GM12878 (cell line): ENCODE measurements at regions not wholly inside any gene's neighbourhood (a gene's known extent, or its start where the extent isn't known, plus 50 kb on each side); places are given as distances from the start of the nearest gene placed in this dataset.

Source experiments
- ATAC-seq: fragments of 200-7000 bp; cut with Tn5 transposase; 3 replicates; pipeline ENCODE4 v1.9.1; 2020; ENCODE audit warnings: mild to moderate bottlenecking, moderate library complexity
- BruUV-seq: library from RNA; stranded (reverse); fragments of 400-500 nt; replicated peaks from 2 replicates; lab custom pipeline; 2021; lab: Mats Ljungman, UMichigan
- CTCF ChIA-PET: fragments of 300-600 bp; sonication (Branson Sonifier 250); formaldehyde crosslinking; extraction: SDS; loops from one replicate; lab custom pipeline; 2021; ENCODE audit warnings: inconsistent platforms; lab: Yijun Ruan, JAX
- POLR2A ChIA-PET: fragments of 350-600 bp; formaldehyde crosslinking; extraction: SDS; loops from one replicate; lab custom pipeline; 2021; ENCODE audit warnings: inconsistent platforms; lab: Charles Lee
- RAD21 ChIA-PET: fragments of 300-600 bp; sonication (Branson Sonifier 250); formaldehyde crosslinking; loops from one replicate; lab custom pipeline; 2023; ENCODE audit warnings: antibody characterized with exemption; ENCODE audit not compliant: unreplicated experiment; lab: Charles Lee
- SMC1A ChIA-PET: fragments of 300-600 bp; sonication (Branson Sonifier 250); formaldehyde crosslinking; loops from one replicate; lab custom pipeline; 2023; ENCODE audit not compliant: unreplicated experiment, uncharacterized antibody; lab: Charles Lee
- DNase-seq: peaks from one replicate; pipeline ENCODE4 v3.0.0-alpha.2; 2011; ENCODE audit warnings: low read depth, low spot score
- FAIRE-seq: peaks from 3 replicates; lab custom pipeline; 2011; peaks lifted over from hg19 to GRCh38; lab: Jason Lieb, UNC
- H2AFZ ChIP-seq: 2 replicates; pipeline ENCODE4 v1.6.0; 2011; ENCODE audit warnings: low read depth, low read length, control low read depth; ENCODE audit not compliant: control insufficient read depth
- H3K27ac ChIP-seq: 2 replicates; pipeline ENCODE4 v1.5.1; 2011; ENCODE audit warnings: control low read depth; ENCODE audit not compliant: control insufficient read depth, insufficient read depth
- H3K27me3 ChIP-seq, 2 experiments: replicated peaks in 1 of 2; 2 replicates each; pipeline versions ENCODE4 v1.6.0 to v1.6.1; 2011; ENCODE audit warnings: low read length in 1 of 2; ENCODE audit not compliant: control insufficient read depth in 2 of 2, insufficient read depth in 2 of 2
- H3K36me3 ChIP-seq, 2 experiments: 2 replicates each; pipeline ENCODE4 v1.5.1; 2011; ENCODE audit warnings: low read length in 1 of 2; ENCODE audit not compliant: control insufficient read depth in 2 of 2, insufficient read depth in 2 of 2
- H3K4me1 ChIP-seq: 2 replicates; pipeline ENCODE4 v1.6.1; 2011; ENCODE audit warnings: mild to moderate bottlenecking, low read length, moderate library complexity, mixed read lengths; ENCODE audit not compliant: control insufficient read depth, insufficient read depth
- H3K4me2 ChIP-seq: 2 replicates; pipeline ENCODE4 v1.6.0; 2011; ENCODE audit warnings: control low read depth; ENCODE audit not compliant: control insufficient read depth, insufficient read depth
- H3K4me3 ChIP-seq: fragments of 200-600 bp; sonication (generic); 2 replicates; pipeline ENCODE4 v1.5.1; 2016
- H3K79me2 ChIP-seq: 2 replicates; pipeline ENCODE4 v1.6.0; 2011; ENCODE audit warnings: low read length; ENCODE audit not compliant: control insufficient read depth, insufficient read depth
- H3K9ac ChIP-seq: 2 replicates; pipeline ENCODE4 v1.8.0; 2011; ENCODE audit warnings: low read length, control low read depth, mixed read lengths; ENCODE audit not compliant: control insufficient read depth, insufficient read depth
- H3K9me3 ChIP-seq: replicated peaks from 3 replicates; pipeline ENCODE4 v1.5.1; 2011; ENCODE audit warnings: mild to moderate bottlenecking, low read length; ENCODE audit not compliant: control insufficient read depth, insufficient read depth
- H4K20me1 ChIP-seq: 2 replicates; pipeline ENCODE4 v1.6.0; 2011; ENCODE audit not compliant: control insufficient read depth, insufficient read depth
- E2F8 ChIP-seq: fragments of 450-650 bp; IDR thresholded peaks from 2 replicates; pipeline ENCODE4 v1.6.1; 2018; ENCODE audit warnings: mild to moderate bottlenecking, low read depth, moderate library complexity; ENCODE audit not compliant: partially characterized antibody
- FOS ChIP-seq: IDR thresholded peaks from 3 replicates; pipeline ENCODE4 v1.6.1; 2011; ENCODE audit warnings: borderline replicate concordance; ENCODE audit not compliant: insufficient read length; ENCODE audit errors: extremely low read depth
- KAT2A ChIP-seq: conservative IDR thresholded peaks from 2 replicates; pipeline ENCODE4 v1.6.1; 2011; ENCODE audit warnings: low read depth, low read length; ENCODE audit not compliant: control insufficient read depth
- LARP7 ChIP-seq: fragments of 450-650 bp; IDR thresholded peaks from 2 replicates; pipeline ENCODE4 v1.6.1; 2017; ENCODE audit warnings: mild to moderate bottlenecking
- NFYA ChIP-seq: IDR thresholded peaks from 2 replicates; pipeline ENCODE4 v1.6.1; 2011; ENCODE audit warnings: low read depth, mild to moderate bottlenecking, low read length, improper control_type of control experiment, borderline replicate concordance
- USF1 ChIP-seq: IDR thresholded peaks from 2 replicates; pipeline ENCODE4 v1.6.1; 2011; ENCODE audit warnings: borderline replicate concordance, low read depth, mild to moderate bottlenecking, moderate library complexity, mixed read lengths, low read length; ENCODE audit not compliant: insufficient read depth; ENCODE audit errors: extremely low read length
- ZBTB40 ChIP-seq: fragments of 450-650 bp; IDR thresholded peaks from 2 replicates; pipeline ENCODE4 v1.6.1; 2016; ENCODE audit warnings: mild to moderate bottlenecking, moderate library complexity, borderline replicate concordance
- ZNF687 ChIP-seq: fragments of 450-650 bp; IDR thresholded peaks from 2 replicates; pipeline ENCODE4 v1.6.1; 2017; ENCODE audit warnings: mild to moderate bottlenecking, moderate library complexity
- WGBS: methylation state at CpG from one replicate; pipeline ENCODE4 v1.1.6; 2016; ENCODE audit warnings: low lambda C conversion rate; ENCODE audit not compliant: insufficient replicate concordance, insufficient coverage; ENCODE audit errors: missing lambda C conversion rate; 5-methylcytosine and 5-hydroxymethylcytosine counted together
- in situ Hi-C: fragments of 300-500 bp; cut with MboI; formaldehyde crosslinking; loops from 9 replicates; pipeline ENCODE4 v1.14.3; 2018; ENCODE audit warnings: mixed read lengths
- intact Hi-C: fragments of 100-400 bp; cut with micrococcal nuclease; formaldehyde crosslinking; loops from one replicate; pipeline ENCODE4 v1.14.2; 2022; ENCODE audit not compliant: unreplicated experiment

DNA sequence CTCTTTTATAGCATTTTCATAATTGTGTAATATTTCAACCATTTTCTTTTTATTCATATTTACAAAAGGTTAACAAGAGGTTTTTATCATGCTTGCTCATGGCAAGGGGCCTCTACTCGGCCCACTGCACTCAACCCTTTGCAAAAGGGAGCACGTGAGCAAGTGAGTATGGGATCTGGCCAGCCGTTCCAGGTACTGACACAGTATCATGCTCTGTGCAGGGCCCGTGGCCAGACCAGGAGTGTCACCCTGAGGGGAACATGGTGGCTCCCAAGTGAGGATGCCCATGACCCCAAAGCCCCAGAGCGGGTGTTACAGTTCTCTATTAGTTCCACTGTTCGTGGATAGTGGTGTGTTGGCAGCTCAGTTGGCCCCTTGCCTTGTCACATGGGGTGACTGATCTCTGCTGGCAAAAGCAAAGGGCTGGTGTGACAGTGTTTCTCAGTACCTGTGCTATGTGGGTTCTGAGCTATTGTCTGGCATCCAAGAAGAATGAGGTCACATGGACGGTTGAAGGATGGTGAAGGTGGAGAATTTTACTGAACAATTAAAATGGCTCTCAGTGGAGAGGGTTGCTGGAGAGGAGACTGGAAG lies 777.2 kb upstream of the ADAMTS5 start:
- no peaks in the 10 kb centered on the region for H3K27me3 ChIP-seq
- in situ Hi-C loops: no loop called here
- no peaks in the 10 kb centered on the region; the same call in 2 of the 3 replicates for H3K9me3 ChIP-seq
- no peak overlapping the region for H3K27ac ChIP-seq
- TF ChIP-seq FOS (no peak), LARP7 (no peak), NFYA (no peak), KAT2A (no peak), ZNF687 (no peak), E2F8 (no peak), ZBTB40 (no peak), USF1 (no peak)
- ChIA-PET POLR2A (no interaction called here), RAD21 (no interaction called here), SMC1A (no interaction called here), CTCF (no interaction called here)
- H3K79me2 ChIP-seq: no peaks in the 10 kb centered on the region
- WGBS: 11% methylated on average over 7 of the region's 7 CpGs
- no peaks in the 10 kb centered on the region for H3K36me3 ChIP-seq
- ATAC-seq (no peak), DNase-seq (no peak), FAIRE-seq (no peak)
- intact Hi-C loops: no loop called here
- no peak overlapping the region for H3K9ac ChIP-seq
- H3K4me1 ChIP-seq: no peaks in the 10 kb centered on the region
- no peak overlapping the region for H3K4me3 ChIP-seq
- BruUV-seq: no TSS peak
- no peak overlapping the region for H2AFZ ChIP-seq
- no peak overlapping the region for H3K4me2 ChIP-seq
- H4K20me1 ChIP-seq: no peaks in the 10 kb centered on the region
